Spleen (tissue), 7 donors: ENCODE measurements at regions not wholly inside any gene's neighbourhood (a gene's known extent, or its start where the extent isn't known, plus 50 kb on each side); places are given as distances from the start of the nearest gene placed in this dataset.

Source experiments
- POLR2A ChIP-seq, 3 donors: fragments of 450-650 bp; IDR thresholded peaks; one replicate each; pipeline ENCODE4 v1.5.1; 2017; ENCODE audit warnings: antibody characterized with exemption in 3 of 3, mild to moderate bottlenecking in 1 of 3
- TF ChIP-seq, protein P1 (sequence below), 11 experiments: fragments of 200-600 bp in 7 of 11; fragments of 450-650 bp in 4 of 11; sonication (generic) in 4 of 11; IDR thresholded peaks in 8 of 11; conservative IDR thresholded peaks in 3 of 11; 1 replicate in 7 of 11; 2 replicates in 4 of 11; pipeline versions ENCODE4 v1.4.0 to v1.8.0; 2016 to 2021; ENCODE audit warnings: antibody characterized with exemption in 11 of 11, inconsistent platforms in 4 of 11, mild to moderate bottlenecking in 1 of 11
- donor health status: DM: no; HTN: no; CAD: no; lungs with moderate emphysema.
- donor health status: DM: no; HTN: no; CAD: no.
- donor health status: DM: no; HTN: no; CAD: no.

GRCh38 chr14:101116065-101116464, 212.5 kb upstream of the RTL1 start:
- TF ChIP-seq, protein P1, sequence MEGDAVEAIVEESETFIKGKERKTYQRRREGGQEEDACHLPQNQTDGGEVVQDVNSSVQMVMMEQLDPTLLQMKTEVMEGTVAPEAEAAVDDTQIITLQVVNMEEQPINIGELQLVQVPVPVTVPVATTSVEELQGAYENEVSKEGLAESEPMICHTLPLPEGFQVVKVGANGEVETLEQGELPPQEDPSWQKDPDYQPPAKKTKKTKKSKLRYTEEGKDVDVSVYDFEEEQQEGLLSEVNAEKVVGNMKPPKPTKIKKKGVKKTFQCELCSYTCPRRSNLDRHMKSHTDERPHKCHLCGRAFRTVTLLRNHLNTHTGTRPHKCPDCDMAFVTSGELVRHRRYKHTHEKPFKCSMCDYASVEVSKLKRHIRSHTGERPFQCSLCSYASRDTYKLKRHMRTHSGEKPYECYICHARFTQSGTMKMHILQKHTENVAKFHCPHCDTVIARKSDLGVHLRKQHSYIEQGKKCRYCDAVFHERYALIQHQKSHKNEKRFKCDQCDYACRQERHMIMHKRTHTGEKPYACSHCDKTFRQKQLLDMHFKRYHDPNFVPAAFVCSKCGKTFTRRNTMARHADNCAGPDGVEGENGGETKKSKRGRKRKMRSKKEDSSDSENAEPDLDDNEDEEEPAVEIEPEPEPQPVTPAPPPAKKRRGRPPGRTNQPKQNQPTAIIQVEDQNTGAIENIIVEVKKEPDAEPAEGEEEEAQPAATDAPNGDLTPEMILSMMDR (IDR thresholded peaks at IDR 0.05 in 8 of 11, conservative IDR thresholded peaks at IDR 0.05 in 3 of 11), result no peak
- TF ChIP-seq POLR2A (IDR thresholded peaks at IDR 0.05), result no peak
